Epithelial cell of prostate (primary cell): ENCODE measurements at regions not wholly inside any gene's neighbourhood (a gene's known extent, or its start where the extent isn't known, plus 50 kb on each side); places are given as distances from the start of the nearest gene placed in this dataset.
A peak's percentile ranks its signal among the peaks of the same experiment; 100 is the strongest.

Experiments used
- DNase-seq: peaks from one replicate; pipeline ENCODE4 v3.0.0-alpha.2; 2011; ENCODE audit warnings: low read depth, low spot score
- H3K27ac ChIP-seq: fragments of 450-650 bp; 2 replicates; pipeline ENCODE4 v1.5.1; 2017; ENCODE audit warnings: mild to moderate bottlenecking

- peak; percentile 20 for DNase-seq
- peak overlapping the region; percentile 26 for H3K27ac ChIP-seq
These were observed 119.3 kb upstream of the TWIST2 start for GRCh38 chr2:238728330-238729260.

GRCh38 chr2:238729261-238729935 is 118.5 kb upstream of the TWIST2 start:
- peak overlapping the region; percentile 26 for H3K27ac ChIP-seq
- no peak for DNase-seq

DNA sequence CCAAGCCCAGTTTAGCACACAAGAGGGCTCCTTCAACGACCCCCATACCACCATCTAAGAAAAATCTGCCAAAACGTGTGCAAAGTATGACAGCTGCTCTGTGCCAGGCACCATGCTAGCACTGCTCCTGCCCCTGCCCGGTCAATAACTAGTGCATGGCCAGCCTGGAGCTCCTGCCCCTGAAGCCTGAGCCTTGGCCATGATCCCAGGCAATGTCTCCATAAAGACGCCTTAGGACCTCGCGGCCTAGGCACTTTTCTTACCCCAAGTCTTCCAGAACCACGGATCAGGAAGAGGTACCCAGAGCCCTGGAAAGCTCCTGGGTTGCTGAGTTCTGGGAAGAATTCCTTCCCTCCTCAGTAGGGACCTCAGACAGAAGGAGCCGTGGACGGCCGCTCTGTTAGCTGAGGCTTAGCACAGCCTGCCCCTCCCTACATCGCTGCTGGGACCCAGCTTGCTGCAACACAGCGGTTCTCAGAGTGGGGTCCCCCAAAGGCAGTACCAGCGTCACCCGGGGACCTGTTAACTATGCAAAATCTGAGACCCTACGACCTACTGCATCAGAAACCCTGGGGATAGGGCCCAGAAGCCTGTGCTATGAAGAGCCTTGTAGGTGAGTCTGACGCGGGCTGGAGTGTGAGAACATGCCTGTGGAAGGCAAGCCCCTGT is 117.8 kb upstream of the TWIST2 start:
- no peak overlapping the region for H3K27ac ChIP-seq
- no peak for DNase-seq

GRCh38 chr2:238730881-238731280 is 117.0 kb upstream of the TWIST2 start:
- DNase-seq = no peak
- no peak overlapping the region for H3K27ac ChIP-seq

- H3K27ac ChIP-seq = no peak overlapping the region
- DNase-seq = no peak
These were observed 115.9 kb upstream of the TWIST2 start for GRCh38 chr2:238731961-238732360.

GRCh38 chr2:238738917-238739316 is 109.0 kb upstream of the TWIST2 start:
- DNase-seq = no peak
- H3K27ac ChIP-seq = no peak overlapping the region

- H3K27ac ChIP-seq = no peak overlapping the region
- no peak for DNase-seq
These were observed 108.2 kb upstream of the TWIST2 start for GRCh38 chr2:238739668-238740067.

DNA sequence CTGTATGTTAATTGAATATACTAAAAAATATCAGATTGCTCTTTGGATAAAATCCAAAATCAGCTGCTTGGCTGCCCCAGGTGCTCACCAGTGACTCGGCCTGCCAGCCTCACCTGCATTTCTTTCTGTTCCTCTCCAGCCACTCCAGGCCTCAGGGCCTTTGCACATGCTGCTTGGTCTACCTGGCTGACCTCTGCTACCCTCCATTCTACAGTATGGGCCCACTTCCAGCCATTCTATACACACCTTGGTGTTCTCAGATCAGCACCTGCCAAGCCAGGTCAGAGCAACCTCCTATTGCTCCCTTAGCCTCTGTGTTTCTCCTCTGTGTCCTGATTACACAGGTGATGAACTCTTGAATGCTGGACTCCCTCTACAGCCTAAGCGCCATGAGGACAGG is 106.6 kb upstream of the TWIST2 start:
- H3K27ac ChIP-seq = no peak overlapping the region
- DNase-seq = no peak

DNA sequence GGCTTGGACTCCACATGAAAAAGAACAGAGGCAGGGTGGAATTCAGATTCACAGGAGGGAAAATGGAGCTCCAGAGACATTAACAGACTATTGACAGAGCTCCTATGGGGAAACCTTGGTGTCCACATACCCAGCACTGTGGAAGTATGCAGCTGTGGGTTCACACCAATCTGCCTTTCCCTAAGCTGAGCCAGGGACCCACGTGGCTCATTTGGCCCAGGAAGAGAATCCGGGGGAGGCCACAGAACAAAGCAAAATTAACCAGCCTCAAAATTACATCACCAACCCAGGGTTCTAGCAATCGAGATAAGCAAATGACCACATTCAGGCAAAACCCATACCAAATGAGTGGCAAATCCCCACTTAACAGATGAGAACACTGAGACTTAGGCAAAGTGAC is 105.8 kb upstream of the TWIST2 start:
- DNase-seq = no peak
- H3K27ac ChIP-seq = no peak overlapping the region

DNA sequence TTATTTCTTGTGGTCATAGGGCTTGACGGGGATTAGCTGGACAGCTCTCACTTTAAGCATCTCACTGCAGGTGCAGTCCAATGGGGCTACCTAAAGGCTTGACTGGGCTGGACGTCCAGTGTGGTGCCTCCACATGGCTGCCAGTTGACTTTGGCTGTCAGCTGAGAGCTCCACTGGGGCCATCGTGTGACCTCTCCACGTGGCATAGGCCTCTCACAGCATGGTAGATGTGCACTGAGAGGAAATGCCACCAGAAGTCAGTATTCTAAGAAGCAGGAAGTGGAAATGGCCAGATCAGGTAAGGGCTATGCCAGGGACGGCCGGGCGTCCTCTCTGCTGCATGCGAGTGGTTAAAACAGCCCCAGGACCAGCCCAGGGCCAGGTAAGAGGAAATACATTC is 105.2 kb upstream of the TWIST2 start:
- H3K27ac ChIP-seq = no peak overlapping the region
- DNase-seq = no peak

GRCh38 chr2:238743243-238744065 is 104.4 kb upstream of the TWIST2 start:
- no peak for DNase-seq
- H3K27ac ChIP-seq = no peak overlapping the region

DNA sequence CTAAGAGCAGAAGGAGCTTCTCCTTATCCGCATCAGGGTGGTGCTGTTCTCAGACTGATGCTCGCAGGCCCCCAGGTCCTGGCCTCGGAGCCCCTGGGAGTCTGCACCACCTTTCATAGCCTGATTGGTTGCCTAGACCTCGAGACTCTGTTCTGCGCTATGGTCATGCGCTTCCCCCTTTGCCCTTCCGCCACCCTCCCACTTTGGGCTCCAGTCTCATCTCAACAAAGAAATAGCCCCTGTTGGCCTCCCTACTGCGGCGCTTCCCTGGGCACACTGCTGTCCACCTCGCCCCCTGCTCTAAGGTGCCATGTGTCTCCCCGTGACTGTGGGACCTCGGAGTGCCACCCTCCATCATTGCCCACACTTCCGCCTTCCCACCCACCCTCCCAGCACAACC is 102.9 kb upstream of the TWIST2 start:
- no peak for DNase-seq

GRCh38 chr2:238745997-238746396 is 101.9 kb upstream of the TWIST2 start:
- H3K27ac ChIP-seq = no peak overlapping the region
- DNase-seq = no peak

More for the DNA sequence above, 102.9 kb upstream of the TWIST2 start:
- no peak overlapping the region for H3K27ac ChIP-seq

- no peak overlapping the region for H3K27ac ChIP-seq
- no peak for DNase-seq
These were observed 100.8 kb upstream of the TWIST2 start for GRCh38 chr2:238747114-238747513.

- no peak overlapping the region for H3K27ac ChIP-seq
- DNase-seq = no peak
These were observed 100.3 kb upstream of the TWIST2 start for GRCh38 chr2:238747557-238747956.

GRCh38 chr2:238750212-238750904 is 97.5 kb upstream of the TWIST2 start:
- no peak for DNase-seq

GRCh38 chr2:238754259-238754658 is 93.6 kb upstream of the TWIST2 start:
- no peak for DNase-seq
- H3K27ac ChIP-seq = no peak overlapping the region

More at GRCh38 chr2:238750212-238750904, 97.5 kb upstream of the TWIST2 start:
- H3K27ac ChIP-seq = no peak overlapping the region

- no peak overlapping the region for H3K27ac ChIP-seq
- DNase-seq = no peak
These were observed 86.0 kb upstream of the TWIST2 start for GRCh38 chr2:238761868-238762267.

GRCh38 chr2:238763471-238763995 is 84.4 kb upstream of the TWIST2 start:
- DNase-seq = no peak

More at GRCh38 chr2:238763471-238763995, 84.4 kb upstream of the TWIST2 start:
- no peak overlapping the region for H3K27ac ChIP-seq
